ENCODE measurements at regions not wholly inside any gene's neighbourhood (a gene's known extent, or its start where the extent isn't known, plus 50 kb on each side); places are given as distances from the start of the nearest gene placed in this dataset.

- H3K4me3 ChIP-seq (replicated peaks; ENCODE audit: low read depth, low read length): no peak overlapping the region
- no peak for TF ChIP-seq CTCF (IDR thresholded peaks at IDR 0.05; ENCODE audit: low read length, missing control alignments)
- DNase-seq (ENCODE audit: low read depth): no peak
These were observed 96.5 kb upstream of the DNAJC19 start for GRCh38 chr3:181086011-181086410.

GRCh38 chr3:181081930-181082329, 92.4 kb upstream of the DNAJC19 start:
- no peak for TF ChIP-seq CTCF (IDR thresholded peaks at IDR 0.05; ENCODE audit: low read length, missing control alignments)
- no peak overlapping the region for H3K4me3 ChIP-seq (replicated peaks; ENCODE audit: low read depth, low read length)
- DNase-seq (ENCODE audit: low read depth): no peak

- H3K4me3 ChIP-seq (replicated peaks; ENCODE audit: low read depth, low read length): no peak overlapping the region
- TF ChIP-seq CTCF (IDR thresholded peaks at IDR 0.05; ENCODE audit: low read length, missing control alignments): no peak
- DNase-seq (ENCODE audit: low read depth): no peak
These were observed 87.0 kb upstream of the DNAJC19 start for GRCh38 chr3:181076558-181076957.

GRCh38 chr3:181075098-181075497, 85.6 kb upstream of the DNAJC19 start:
- no peak overlapping the region for H3K4me3 ChIP-seq (replicated peaks; ENCODE audit: low read depth, low read length)
- no peak for TF ChIP-seq CTCF (IDR thresholded peaks at IDR 0.05; ENCODE audit: low read length, missing control alignments)
- DNase-seq (ENCODE audit: low read depth): no peak

- TF ChIP-seq CTCF (IDR thresholded peaks at IDR 0.05; ENCODE audit: low read length, missing control alignments): no peak
- no peak overlapping the region for H3K4me3 ChIP-seq (replicated peaks; ENCODE audit: low read depth, low read length)
- DNase-seq (ENCODE audit: low read depth): no peak
These were observed 76.9 kb upstream of the DNAJC19 start for GRCh38 chr3:181066143-181067087.

GRCh38 chr3:181056136-181056732, 66.7 kb upstream of the DNAJC19 start:
- no peak overlapping the region for H3K4me3 ChIP-seq (replicated peaks; ENCODE audit: low read depth, low read length)
- DNase-seq (ENCODE audit: low read depth): no peak
- no peak for TF ChIP-seq CTCF (IDR thresholded peaks at IDR 0.05; ENCODE audit: low read length, missing control alignments)
